ENCODE measurements at regions not wholly inside any gene's neighbourhood (a gene's known extent, or its start where the extent isn't known, plus 50 kb on each side); places are given as distances from the start of the nearest gene placed in this dataset.

DNA sequence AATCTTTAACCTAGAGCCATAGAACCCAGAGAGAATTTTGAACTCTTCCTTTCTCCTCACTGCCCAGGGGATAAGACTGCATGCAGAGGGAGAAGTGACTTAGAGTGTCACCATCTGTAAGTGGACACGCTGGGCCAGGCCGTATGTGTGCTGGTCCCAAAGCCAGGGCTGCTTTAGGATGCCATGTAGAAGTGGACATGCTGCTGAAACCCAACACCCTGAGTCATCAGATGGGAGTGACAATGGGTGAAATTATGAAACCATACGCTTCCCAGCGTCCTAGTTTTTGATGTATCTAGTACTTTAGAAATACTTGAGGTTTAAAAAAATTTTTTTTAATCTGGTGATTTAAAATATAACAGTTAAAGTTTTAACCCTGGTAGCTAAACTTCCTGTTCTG is 191.1 kb downstream of the FNDC1 start:
- Histone ChIP-seq H3K27me3 (peaks cover 0 to 4% (median 0%) of the 10 kb centered on the region in 7 donors), H3K36me3 (no peaks in the 10 kb centered on the region), H3K4me3 (no peak overlapping the region), H3K9me3 (no peaks in the 10 kb centered on the region), H3K4me1 (no peaks in the 10 kb centered on the region), H3K27ac (no peak overlapping the region)
- no peak for DNase-seq
- WGBS, 2 donors, result 68 to 77% methylated on average over 4 of the region's 4 CpGs
- intact Hi-C loops (cut with DNase I), result no loop called here
- TF ChIP-seq CTCF (IDR thresholded peaks at IDR 0.05), result no peak
- ATAC-seq, result peak in 2 of 8 donors; percentile 33 to 37

DNA sequence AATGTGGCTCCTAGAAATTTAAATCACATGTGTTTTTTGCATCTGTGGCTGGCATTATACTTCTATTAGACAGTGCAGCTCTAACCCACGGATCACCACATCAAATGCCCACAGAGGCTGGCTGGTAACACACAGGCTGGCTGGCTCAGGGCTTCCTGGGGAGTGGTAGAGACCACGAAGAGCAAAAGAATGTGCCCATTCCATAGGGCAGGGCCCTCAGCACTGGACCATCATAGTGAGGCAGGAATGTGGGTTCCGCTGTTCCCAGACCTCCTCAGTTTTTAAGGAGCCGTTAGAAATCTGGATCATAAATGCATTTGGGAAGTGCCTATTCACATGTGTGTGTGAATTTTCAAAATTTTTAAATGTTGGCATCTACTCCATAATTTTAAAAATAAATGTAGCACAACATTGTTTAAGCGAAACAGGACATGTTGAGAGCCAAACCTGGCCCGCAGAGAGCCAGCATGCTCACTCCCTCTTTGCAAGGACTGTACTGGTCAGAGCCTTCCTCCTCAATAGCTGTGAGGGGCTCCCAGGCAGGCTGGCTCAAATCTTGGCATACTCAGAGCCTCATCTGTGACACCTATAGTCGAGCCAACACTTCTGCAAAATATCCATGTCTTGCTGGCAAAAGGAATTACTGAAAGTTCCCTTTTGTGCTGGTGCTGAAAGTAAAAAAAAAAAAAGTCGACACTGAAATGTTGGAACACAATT is 190.5 kb downstream of the FNDC1 start:
- intact Hi-C loops (cut with DNase I), result no loop called here
- TF ChIP-seq CTCF (IDR thresholded peaks at IDR 0.05), result no peak
- H3K27me3 ChIP-seq, result peaks cover 0 to 4% (median 0%) of the 10 kb centered on the region in 7 donors
- no peak overlapping the region for H3K27ac ChIP-seq
- no peak overlapping the region for H3K4me3 ChIP-seq
- DNase-seq (no peak), ATAC-seq (no peak)
- H3K4me1 ChIP-seq, result no peaks in the 10 kb centered on the region
- H3K9me3 ChIP-seq, result no peaks in the 10 kb centered on the region
- no peaks in the 10 kb centered on the region for H3K36me3 ChIP-seq
- 62 to 66% methylated on average over 8 of the region's 8 CpGs for WGBS, 2 donors

DNA sequence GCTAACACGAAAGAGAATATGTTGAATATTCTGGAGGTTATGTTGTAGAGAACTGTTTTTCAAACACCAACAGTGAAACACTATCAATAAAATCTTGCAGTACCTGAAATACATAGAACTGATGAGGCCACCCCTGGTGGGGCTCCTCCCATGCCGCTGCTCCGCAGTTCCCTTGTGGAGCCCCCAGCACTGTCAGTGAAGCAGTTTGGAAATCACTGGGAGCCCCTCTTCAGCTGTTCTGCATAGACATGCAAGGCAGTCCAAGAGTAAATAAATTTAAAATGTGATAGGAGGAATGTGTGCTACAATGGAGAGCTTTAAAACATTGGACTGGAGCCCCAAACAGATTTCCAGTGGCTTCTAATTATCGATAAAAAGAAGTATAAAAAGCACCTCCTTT is 189.4 kb downstream of the FNDC1 start:
- ATAC-seq (no peak), DNase-seq (no peak)
- Histone ChIP-seq H3K4me3 (no peak overlapping the region), H3K9me3 (no peaks in the 10 kb centered on the region), H3K27me3 (peaks cover 0 to 4% (median 0%) of the 10 kb centered on the region in 7 donors), H3K36me3 (no peaks in the 10 kb centered on the region), H3K4me1 (no peaks in the 10 kb centered on the region), H3K27ac (no peak overlapping the region)
- no peak for TF ChIP-seq CTCF (IDR thresholded peaks at IDR 0.05)
- intact Hi-C loops (cut with DNase I), result no loop called here
- 81 to 82% methylated on average over 4 of the region's 4 CpGs for WGBS, 2 donors

DNA sequence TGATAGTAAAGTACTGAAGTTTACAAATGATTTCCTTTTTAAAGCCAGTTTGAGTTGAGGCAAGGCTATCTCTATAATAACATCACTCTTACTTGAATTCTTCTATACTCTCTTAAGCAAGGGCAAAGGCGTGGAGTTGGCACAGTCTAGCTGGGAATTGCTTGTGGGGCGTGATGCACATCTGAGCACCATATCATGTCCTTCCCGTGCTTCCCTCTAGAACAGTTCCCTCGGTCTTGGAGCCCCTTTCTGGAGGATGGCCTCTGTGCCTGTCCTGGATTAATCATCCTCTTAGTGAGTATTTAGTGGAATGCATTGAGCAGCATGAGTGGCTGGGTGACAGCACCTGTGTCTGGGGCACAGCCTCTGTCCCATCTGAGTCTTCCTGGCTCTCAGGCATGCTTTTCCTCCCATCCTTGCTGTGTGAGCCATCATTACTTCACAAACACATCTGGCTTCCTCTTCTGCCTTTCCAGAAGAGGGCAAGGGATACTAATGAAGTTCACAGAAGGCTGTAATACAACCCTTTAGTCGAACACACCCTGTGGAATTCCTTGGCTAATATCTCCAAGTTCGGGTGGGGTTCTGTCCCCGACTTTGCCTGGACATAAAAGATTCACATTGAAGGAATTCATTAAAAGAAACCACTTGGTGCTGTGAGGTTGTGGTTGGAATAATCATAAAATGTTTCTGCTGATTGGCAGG is 188.2 kb downstream of the FNDC1 start:
- Histone ChIP-seq H3K9me3 (no peaks in the 10 kb centered on the region), H3K27me3 (peaks cover 0 to 4% (median 0%) of the 10 kb centered on the region in 7 donors), H3K4me3 (no peak overlapping the region), H3K4me1 (no peaks in the 10 kb centered on the region), H3K27ac (no peak overlapping the region), H3K36me3 (no peaks in the 10 kb centered on the region)
- TF ChIP-seq CTCF (IDR thresholded peaks at IDR 0.05), result no peak
- intact Hi-C loops (cut with DNase I), result no loop called here
- WGBS, 2 donors, result 59 to 74% methylated on average over 7 of the region's 7 CpGs
- no peak for DNase-seq
- no peak for ATAC-seq
